Liver (tissue), 8 donors: ENCODE measurements at regions not wholly inside any gene's neighbourhood (a gene's known extent, or its start where the extent isn't known, plus 50 kb on each side); places are given as distances from the start of the nearest gene placed in this dataset.

Experiments
- DNase-seq: peaks from one replicate; pipeline ENCODE4 v3.0.0-alpha.2; 2017; ENCODE audit warnings: low spot score
- H3K27ac ChIP-seq, 2 donors: one replicate each; pipeline ENCODE4 v1.7.0; 2013; ENCODE audit warnings: inconsistent platforms in 2 of 2, low read length in 2 of 2, control low read depth in 1 of 2, low read depth in 1 of 2, mild to moderate bottlenecking in 1 of 2
- H3K27me3 ChIP-seq, 4 donors: one replicate each; pipeline versions ENCODE4 v1.6.1 to v1.7.0; 2013; ENCODE audit warnings: low read length in 3 of 4, inconsistent platforms in 1 of 4, mild to moderate bottlenecking in 1 of 4, moderate library complexity in 1 of 4; ENCODE audit not compliant: control insufficient read depth in 4 of 4, insufficient read depth in 4 of 4
- H3K36me3 ChIP-seq, 4 donors: one replicate each; pipeline versions ENCODE4 v1.6.1 to v1.7.0; 2013; ENCODE audit warnings: low read length in 3 of 4, mild to moderate bottlenecking in 3 of 4, low read depth in 1 of 4, moderate library complexity in 1 of 4; ENCODE audit not compliant: control insufficient read depth in 4 of 4, insufficient read depth in 3 of 4
- H3K4me1 ChIP-seq, 4 donors: one replicate each; pipeline versions ENCODE4 v1.6.1 to v1.7.0; 2013; ENCODE audit warnings: low read length in 3 of 4, mild to moderate bottlenecking in 3 of 4, moderate library complexity in 1 of 4; ENCODE audit not compliant: control insufficient read depth in 4 of 4, insufficient read depth in 4 of 4
- H3K4me3 ChIP-seq, 3 donors: one replicate each; pipeline versions ENCODE4 v1.6.1 to v1.7.0; 2013; ENCODE audit warnings: low read length in 3 of 3, control low read depth in 1 of 3, low read depth in 1 of 3, mild to moderate bottlenecking in 1 of 3
- H3K9ac ChIP-seq, 2 donors: one replicate each; pipeline ENCODE4 v1.7.0; 2013; ENCODE audit warnings: low read length in 2 of 2, mild to moderate bottlenecking in 2 of 2, moderate library complexity in 2 of 2, control low read depth in 1 of 2, low read depth in 1 of 2
- H3K9me3 ChIP-seq, 4 donors: one replicate each; pipeline versions ENCODE4 v1.6.1 to v1.7.0; 2013; ENCODE audit warnings: low read length in 3 of 4; ENCODE audit not compliant: control insufficient read depth in 4 of 4
- ATF3 ChIP-seq: IDR thresholded peaks from 2 replicates; pipeline ENCODE4 v1.6.1; 2016; ENCODE audit warnings: antibody characterized with exemption
- CTCF ChIP-seq: fragments of 150-350 bp; IDR thresholded peaks from 2 replicates; pipeline ENCODE4 v1.5.1; 2017; ENCODE audit warnings: improper control_type of control experiment, low read depth, low read length; ENCODE audit not compliant: missing input control
- FOXA1 ChIP-seq: IDR thresholded peaks from 2 replicates; pipeline ENCODE4 v1.6.1; 2016; ENCODE audit warnings: antibody characterized with exemption
- FOXA2 ChIP-seq: IDR thresholded peaks from 2 replicates; pipeline ENCODE4 v1.6.1; 2016; ENCODE audit warnings: antibody characterized with exemption
- GABPA ChIP-seq, 2 donors: IDR thresholded peaks in 1 of 2; conservative IDR thresholded peaks in 1 of 2; 2 replicates each; pipeline ENCODE4 v1.6.1; 2016; ENCODE audit warnings: antibody characterized with exemption in 2 of 2, mild to moderate bottlenecking in 1 of 2, moderate library complexity in 1 of 2
- HNF4A ChIP-seq, 2 donors: conservative IDR thresholded peaks; 2 replicates each; pipeline ENCODE4 v1.6.1; 2016; ENCODE audit warnings: antibody characterized with exemption in 2 of 2, mild to moderate bottlenecking in 2 of 2
- HNF4G ChIP-seq: IDR thresholded peaks from 2 replicates; pipeline ENCODE4 v1.6.1; 2016; ENCODE audit warnings: antibody characterized with exemption
- JUND ChIP-seq, 2 donors: IDR thresholded peaks; 2 replicates each; pipeline ENCODE4 v1.6.1; 2016; ENCODE audit warnings: antibody characterized with exemption in 2 of 2
- MAX ChIP-seq: IDR thresholded peaks from 2 replicates; pipeline ENCODE4 v1.6.1; 2016; ENCODE audit warnings: antibody characterized with exemption
- NR2F2 ChIP-seq: IDR thresholded peaks from 2 replicates; pipeline ENCODE4 v1.6.1; 2016; ENCODE audit warnings: antibody characterized with exemption
- RAD21 ChIP-seq, 2 donors: IDR thresholded peaks; 2 replicates each; pipeline ENCODE4 v1.6.1; 2016; ENCODE audit warnings: antibody characterized with exemption in 2 of 2, mild to moderate bottlenecking in 2 of 2
- REST ChIP-seq: IDR thresholded peaks from 2 replicates; pipeline ENCODE4 v1.6.1; 2016; ENCODE audit warnings: antibody characterized with exemption, mild to moderate bottlenecking
- RXRA ChIP-seq, 2 donors: IDR thresholded peaks; 2 replicates each; pipeline ENCODE4 v1.6.1; 2017 to 2018; ENCODE audit warnings: antibody characterized with exemption in 2 of 2, mild to moderate bottlenecking in 1 of 2
- SP1 ChIP-seq: IDR thresholded peaks from 2 replicates; pipeline ENCODE4 v1.6.1; 2018; ENCODE audit warnings: antibody characterized with exemption, mild to moderate bottlenecking
- TAF1 ChIP-seq: conservative IDR thresholded peaks from 2 replicates; pipeline ENCODE4 v1.6.1; 2016; ENCODE audit warnings: antibody characterized with exemption, mild to moderate bottlenecking
- YY1 ChIP-seq: IDR thresholded peaks from 2 replicates; pipeline ENCODE4 v1.6.1; 2016; ENCODE audit warnings: antibody characterized with exemption, mild to moderate bottlenecking
- ZBTB33 ChIP-seq: IDR thresholded peaks from 2 replicates; pipeline ENCODE4 v1.6.1; 2016; ENCODE audit warnings: antibody characterized with exemption
- WGBS: extraction: QIAGEN DNeasy Blood & Tissue Kit; methylation state at CpG from one replicate; pipeline ENCODE4 v1.1.7; 2013; 5-methylcytosine and 5-hydroxymethylcytosine counted together
- donor health status: healthy.
- donor health status: healthy.
- donor health status: healthy.
- donor health status: healthy.
- donor health status: healthy.

- TF ChIP-seq MAX (no peak), NR2F2 (no peak), TAF1 (no peak)
Measured at GRCh38 chr2:71864085-71864484, 283.6 kb downstream of the CYP26B1 start (continued).

GRCh38 chr2:71863396-71863795 is 284.3 kb downstream of the CYP26B1 start:
- Histone ChIP-seq H3K9me3 (no peaks in the 10 kb centered on the region), H3K4me3 (no peak overlapping the region), H3K9ac (no peak overlapping the region), H3K27ac (no peak overlapping the region), H3K4me1 (no peaks in the 10 kb centered on the region), H3K27me3 (no peaks in the 10 kb centered on the region), H3K36me3 (no peaks in the 10 kb centered on the region)
- no peak for DNase-seq
- 79% methylated on average over 5 of the region's 5 CpGs for WGBS
- no peak for TF ChIP-seq RAD21 (IDR thresholded peaks at IDR 0.05)
- no peak for TF ChIP-seq RXRA (IDR thresholded peaks at IDR 0.05)
- no peak for TF ChIP-seq TAF1
- TF ChIP-seq YY1: no peak
- no peak for TF ChIP-seq SP1
- TF ChIP-seq MAX: no peak
- TF ChIP-seq FOXA1: no peak
- TF ChIP-seq REST: no peak
- no peak for TF ChIP-seq GABPA (IDR thresholded peaks at IDR 0.05 in 1 of 2, conservative IDR thresholded peaks at IDR 0.05 in 1 of 2)
- TF ChIP-seq JUND (IDR thresholded peaks at IDR 0.05): no peak
- TF ChIP-seq FOXA2: no peak
- no peak for TF ChIP-seq ZBTB33
- TF ChIP-seq HNF4A (conservative IDR thresholded peaks at IDR 0.05): no peak
- TF ChIP-seq CTCF: no peak
- no peak for TF ChIP-seq ATF3
- no peak for TF ChIP-seq NR2F2
- no peak for TF ChIP-seq HNF4G
